Hypothalamus (tissue), 51 donors: ENCODE measurements at regions not wholly inside any gene's neighbourhood (a gene's known extent, or its start where the extent isn't known, plus 50 kb on each side); places are given as distances from the start of the nearest gene placed in this dataset.
A peak's percentile ranks its signal among the peaks of the same experiment; 100 is the strongest.

Source experiments
- DNase-seq, 51 donors: peaks; one replicate each; lab custom pipeline; 2025; lab: John Stamatoyannopoulos, UW

DNA sequence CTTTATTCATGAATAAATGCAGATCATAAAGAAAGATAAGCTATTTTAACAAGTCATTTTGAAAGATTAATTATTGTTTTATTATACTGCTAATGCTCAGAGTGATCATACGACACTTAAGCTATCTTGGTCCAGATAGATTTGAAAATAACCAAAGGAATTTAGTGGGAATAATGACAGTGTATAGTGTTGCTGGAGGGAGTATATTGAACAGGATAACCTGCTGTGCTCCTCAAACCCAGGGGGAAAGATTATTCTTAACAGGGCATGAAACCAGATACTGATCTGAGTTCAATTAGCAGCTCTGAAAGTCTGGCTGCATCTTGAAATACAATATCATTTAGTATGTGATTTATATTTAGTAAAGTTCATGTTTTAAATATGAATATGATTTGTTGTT is 216.3 kb upstream of the ITGA4 start:
- no peak for DNase-seq

DNA sequence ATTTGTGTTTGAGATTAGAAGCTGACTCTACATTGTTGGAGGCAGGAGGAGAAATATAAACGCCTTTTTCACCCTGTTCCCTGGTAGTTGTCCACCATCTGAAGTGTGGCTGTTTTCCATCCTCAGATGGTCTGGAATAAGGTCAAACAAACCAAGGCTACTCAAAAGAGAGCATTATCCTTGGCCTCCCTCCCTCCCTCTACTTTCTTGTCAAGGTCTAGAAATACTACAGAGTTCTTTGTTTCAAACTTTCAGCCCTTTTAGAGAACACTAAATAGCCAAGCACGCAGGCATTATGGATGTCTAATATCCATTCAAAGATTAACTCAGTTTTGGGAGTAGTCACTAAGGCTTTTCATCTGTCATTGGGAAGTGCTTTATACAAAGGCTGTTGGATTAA is 215.8 kb upstream of the ITGA4 start:
- no peak for DNase-seq

- no peak for DNase-seq
Observed at GRCh38 chr2:181241797-181242196, 215.4 kb upstream of the ITGA4 start.

DNA sequence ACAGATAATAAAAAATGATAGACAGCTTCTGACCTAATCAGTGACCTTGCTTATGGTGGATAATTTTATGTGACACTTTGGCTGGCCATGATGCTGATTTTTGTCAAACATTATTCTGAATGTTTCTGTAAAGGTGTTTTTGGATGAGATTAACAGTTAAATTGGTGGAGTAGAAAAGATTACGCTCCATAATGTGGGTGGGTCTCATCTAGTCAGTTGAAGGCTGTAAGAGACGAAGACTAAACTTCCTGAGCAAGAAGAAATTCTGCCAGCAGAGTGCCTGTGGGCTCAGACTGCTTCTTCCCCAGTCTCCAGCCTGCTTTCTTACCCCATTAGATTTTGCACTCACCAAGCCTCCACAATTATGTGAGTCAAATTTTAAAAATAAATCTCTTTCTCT is 214.9 kb upstream of the ITGA4 start:
- DNase-seq: no peak

DNA sequence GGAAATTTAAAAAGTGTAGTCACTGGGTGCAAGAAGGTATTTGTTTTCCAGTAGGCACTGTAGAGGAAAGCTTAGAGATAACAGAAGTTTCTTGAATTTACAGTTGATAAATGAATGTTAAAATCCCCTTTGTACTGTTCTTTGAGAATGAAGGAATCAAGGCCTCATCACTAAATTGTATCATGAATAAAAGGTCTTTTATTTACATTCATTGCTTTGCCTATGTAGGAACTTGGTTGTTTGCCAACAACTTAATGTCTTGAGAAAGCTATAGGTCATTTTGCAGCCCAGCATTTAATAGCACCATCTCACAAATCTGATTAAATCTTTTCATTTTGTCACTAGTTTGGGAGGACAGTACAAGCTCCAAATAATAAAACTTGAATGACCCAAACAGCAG is 213.9 kb upstream of the ITGA4 start:
- DNase-seq: no peak

- DNase-seq: no peak
Observed at GRCh38 chr2:181250691-181251090, 206.5 kb upstream of the ITGA4 start.

GRCh38 chr2:181252262-181253148 is 204.7 kb upstream of the ITGA4 start:
- DNase-seq: no peak

DNA sequence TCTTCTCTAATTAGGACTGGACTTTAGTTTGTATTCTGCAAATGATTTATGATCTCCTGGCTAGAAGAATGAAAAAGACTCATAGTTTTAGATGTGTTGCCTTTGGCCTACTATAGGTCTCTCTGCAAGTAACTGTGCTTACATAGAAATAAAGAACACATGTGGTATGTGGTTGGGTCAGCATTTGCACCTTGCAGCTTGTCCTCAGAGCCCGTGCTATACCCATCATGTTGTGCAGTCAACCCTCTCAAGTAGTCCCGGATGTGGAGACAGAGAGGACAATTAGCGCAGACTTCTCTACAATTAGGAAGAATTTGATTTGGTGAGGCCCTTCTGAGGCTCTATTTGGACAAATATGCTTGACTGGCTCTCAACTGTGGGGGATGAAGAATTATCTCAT is 203.7 kb upstream of the ITGA4 start:
- DNase-seq: no peak

DNA sequence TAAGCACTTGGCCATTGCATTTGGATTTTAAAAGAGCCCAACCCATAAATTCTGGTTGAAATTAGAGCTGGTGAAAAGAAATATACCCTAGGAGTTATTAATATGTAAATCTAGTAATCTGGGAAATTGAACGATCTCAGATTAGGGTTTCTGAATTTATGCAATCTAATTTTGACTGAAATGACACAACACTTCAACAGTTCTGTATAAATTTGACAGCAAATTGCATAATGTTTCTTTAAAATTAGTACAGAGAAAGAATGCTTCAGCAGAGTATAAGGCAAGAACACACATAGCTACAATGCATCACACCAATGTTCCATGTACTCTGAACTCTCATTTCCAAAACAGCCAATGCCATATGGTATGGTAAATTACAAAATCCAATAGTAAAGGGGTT is 201.5 kb upstream of the ITGA4 start:
- DNase-seq: no peak

GRCh38 chr2:181258720-181259119 is 198.5 kb upstream of the ITGA4 start:
- no peak for DNase-seq

GRCh38 chr2:181262782-181263181 is 194.4 kb upstream of the ITGA4 start:
- no peak for DNase-seq

DNA sequence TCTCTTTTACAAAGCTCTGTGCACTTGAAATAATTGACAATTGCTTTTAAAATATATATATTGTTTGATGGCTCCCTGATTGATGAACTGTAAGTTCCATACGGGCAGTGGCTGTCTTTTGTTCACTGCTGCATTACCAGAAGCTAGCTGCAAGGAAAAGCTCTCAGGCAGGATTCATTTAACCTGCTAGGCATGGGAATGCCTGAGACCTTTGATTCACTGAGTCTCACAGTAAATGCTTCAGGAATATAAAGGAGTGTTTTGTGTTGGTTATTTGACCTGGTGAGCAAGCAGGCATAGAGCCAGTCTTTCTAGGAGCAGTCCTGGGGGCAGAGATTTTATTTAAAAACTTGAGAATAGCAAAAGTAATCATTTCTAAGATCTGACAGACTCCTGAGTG is 193.2 kb upstream of the ITGA4 start:
- DNase-seq: no peak

GRCh38 chr2:181264441-181264840 is 192.7 kb upstream of the ITGA4 start:
- no peak for DNase-seq

GRCh38 chr2:181266614-181267013 is 190.6 kb upstream of the ITGA4 start:
- DNase-seq: no peak

GRCh38 chr2:181268174-181268867 is 188.9 kb upstream of the ITGA4 start:
- no peak for DNase-seq

DNA sequence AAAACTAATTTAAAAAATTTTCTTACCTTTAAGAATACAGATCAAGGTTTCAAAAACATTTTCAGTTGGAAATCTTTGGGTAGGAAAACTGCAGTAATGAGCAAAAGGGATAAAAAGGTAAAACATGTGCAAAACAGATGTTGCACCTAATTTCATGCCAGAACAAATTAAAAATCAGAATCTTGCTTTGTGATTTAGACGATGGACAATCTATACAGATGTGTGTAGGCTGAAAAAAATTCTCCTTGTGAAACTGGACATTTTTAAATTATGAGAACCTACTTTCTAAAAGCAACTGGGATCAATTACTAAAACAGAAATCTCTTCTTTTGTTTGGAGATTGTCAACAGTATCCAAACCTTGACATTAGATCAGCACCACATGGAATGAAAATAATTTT is 183.2 kb upstream of the ITGA4 start:
- no peak for DNase-seq

GRCh38 chr2:181275643-181276070 is 181.5 kb upstream of the ITGA4 start:
- no peak for DNase-seq

DNA sequence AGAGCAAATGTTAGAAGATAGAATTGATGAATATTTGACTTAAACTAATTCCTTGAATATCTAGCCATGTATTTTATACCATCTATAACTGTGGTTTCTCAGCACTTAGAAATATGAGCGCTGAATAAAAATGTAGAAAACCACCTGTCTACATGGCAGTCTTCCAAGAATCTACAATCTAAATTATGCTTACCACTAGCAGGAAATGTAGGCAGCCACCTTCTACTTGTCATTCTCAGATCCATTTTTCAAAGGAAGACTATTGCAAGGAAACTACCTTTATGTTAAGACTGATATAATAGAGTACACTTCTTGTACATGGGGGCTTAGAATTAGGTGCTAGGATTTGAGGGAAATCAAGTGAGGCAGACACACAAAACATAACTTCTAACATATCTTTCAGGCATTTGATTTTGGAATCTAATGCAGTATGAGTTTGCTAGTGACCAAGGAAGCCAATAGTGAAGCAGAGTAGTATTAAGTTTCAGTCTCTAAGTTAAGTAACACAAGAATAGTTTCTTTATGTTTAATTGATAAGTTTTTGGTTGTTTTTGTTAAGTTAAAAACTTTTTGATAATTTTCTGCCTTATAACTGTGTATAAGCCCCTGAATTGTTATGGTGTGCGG is 175.9 kb upstream of the ITGA4 start:
- DNase-seq: peak in 1 of 51 donors; percentile 1

DNA sequence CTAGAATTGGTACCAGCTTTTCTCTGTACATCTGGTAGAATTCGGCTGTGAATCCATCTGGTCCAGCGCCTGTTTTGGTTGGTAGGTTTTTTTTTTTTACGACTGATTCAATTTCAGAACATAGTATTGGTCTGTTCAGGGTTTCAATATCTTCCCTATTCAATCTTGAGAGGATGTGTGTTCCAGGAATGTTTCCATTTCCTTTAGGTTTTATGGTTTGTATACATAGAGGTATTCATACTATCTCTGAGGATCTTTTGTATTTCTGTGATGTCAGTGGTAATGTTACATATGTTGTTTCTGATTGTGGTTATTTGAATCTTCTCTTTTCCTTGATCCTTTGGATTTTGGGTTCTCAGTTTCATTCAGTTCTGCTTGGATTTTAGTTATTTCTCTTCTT is 172.1 kb upstream of the ITGA4 start:
- no peak for DNase-seq

- DNase-seq: no peak
Observed at GRCh38 chr2:181289698-181290097, 167.5 kb upstream of the ITGA4 start.

GRCh38 chr2:181290182-181290581 is 167.0 kb upstream of the ITGA4 start:
- DNase-seq: no peak

DNA sequence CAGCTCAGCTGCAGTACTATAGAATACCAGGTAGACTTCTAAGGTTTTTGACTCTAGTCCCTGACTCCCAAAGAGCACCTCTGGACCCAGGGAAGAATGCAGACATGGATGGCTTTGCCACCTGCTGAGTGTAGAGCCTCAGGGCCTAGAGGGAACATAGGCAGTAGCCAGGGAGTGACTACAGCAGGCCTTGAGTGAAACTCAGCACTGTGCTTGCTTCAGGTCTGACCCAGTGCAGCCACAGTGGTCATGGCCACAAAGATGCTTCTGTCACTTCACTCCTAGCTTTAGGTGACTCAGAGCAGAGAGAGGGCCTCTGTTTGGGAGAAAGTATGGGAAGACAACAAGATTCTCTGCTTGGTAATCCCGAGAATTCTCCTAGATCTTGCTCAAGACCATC is 162.2 kb upstream of the ITGA4 start:
- DNase-seq: no peak
